NOMO-1 treated with dmso at 0.1 percent for 144 hours (cell line): ENCODE measurements at regions not wholly inside any gene's neighbourhood (a gene's known extent, or its start where the extent isn't known, plus 50 kb on each side); places are given as distances from the start of the nearest gene placed in this dataset.
A peak's percentile ranks its signal among the peaks of the same experiment; 100 is the strongest.
"Not testable (repeated sequence)": the region's sequence is repeated elsewhere in the genome, so short reads cannot be mapped to it uniquely, and the experiment has no call there.

Source experiments
- DNase-seq: peaks from one replicate; lab custom pipeline; 2025; ENCODE audit not compliant: unreplicated experiment; lab: John Stamatoyannopoulos, UW

- DNase-seq, result no peak
These were observed 210.2 kb downstream of the ARPP21 start for GRCh38 chr3:35849496-35849895.

- peak; percentile 30 for DNase-seq
These were observed 210.6 kb downstream of the ARPP21 start for GRCh38 chr3:35849963-35850362.

- DNase-seq, result peak; percentile 39
These were observed 217.7 kb downstream of the ARPP21 start for GRCh38 chr3:35857004-35857403.

- DNase-seq, result no peak
These were observed 222.7 kb downstream of the ARPP21 start for GRCh38 chr3:35862057-35862456.

- DNase-seq, result no peak
These were observed 225.5 kb downstream of the ARPP21 start for GRCh38 chr3:35864871-35865270.

- no peak for DNase-seq
These were observed 228.5 kb downstream of the ARPP21 start for GRCh38 chr3:35867791-35868190.

GRCh38 chr3:35871009-35871408 lies 231.7 kb downstream of the ARPP21 start:
- DNase-seq, result no peak

GRCh38 chr3:35883929-35884328 lies 244.6 kb downstream of the ARPP21 start:
- DNase-seq, result no peak

GRCh38 chr3:35894735-35895134 lies 255.4 kb downstream of the ARPP21 start:
- no peak for DNase-seq

GRCh38 chr3:35899245-35899644 lies 259.9 kb downstream of the ARPP21 start:
- DNase-seq, result no peak

- no peak for DNase-seq
These were observed 260.8 kb downstream of the ARPP21 start for GRCh38 chr3:35900079-35900478.

- no peak for DNase-seq
These were observed 269.3 kb downstream of the ARPP21 start for GRCh38 chr3:35908366-35909232.

- peak; percentile 49 for DNase-seq
These were observed 279.8 kb downstream of the ARPP21 start for GRCh38 chr3:35919160-35919559.

GRCh38 chr3:35921718-35922117 lies 282.4 kb downstream of the ARPP21 start:
- no peak for DNase-seq

- not testable (repeated sequence) for DNase-seq
These were observed 284.7 kb downstream of the ARPP21 start for GRCh38 chr3:35924070-35924469.

GRCh38 chr3:35927441-35927840 lies 288.1 kb downstream of the ARPP21 start:
- DNase-seq, result no peak

- no peak for DNase-seq
These were observed 289.8 kb downstream of the ARPP21 start for GRCh38 chr3:35929158-35929557.

- no peak for DNase-seq
These were observed 292.5 kb downstream of the ARPP21 start for GRCh38 chr3:35931867-35932266.

- no peak for DNase-seq
These were observed 293.7 kb downstream of the ARPP21 start for GRCh38 chr3:35932995-35933394.

- no peak for DNase-seq
These were observed 297.2 kb downstream of the ARPP21 start for GRCh38 chr3:35936571-35936970.

- DNase-seq, result no peak
These were observed 305.8 kb downstream of the ARPP21 start for GRCh38 chr3:35944926-35945710.
